MCF 10A (cell line): ENCODE measurements at regions not wholly inside any gene's neighbourhood (a gene's known extent, or its start where the extent isn't known, plus 50 kb on each side); places are given as distances from the start of the nearest gene placed in this dataset.

ENCODE experiments used
- BruUV-seq: library from RNA; stranded (reverse); fragments of 400-500 nt; replicated peaks from 2 replicates; lab custom pipeline; 2021; lab: Mats Ljungman, UMichigan
- CTCF ChIA-PET: fragments of 300-600 bp; sonication (Branson Sonifier 250); formaldehyde crosslinking; extraction: SDS; loops from one replicate; lab custom pipeline; 2021; ENCODE audit warnings: antibody characterized with exemption, inconsistent platforms; lab: Yijun Ruan, JAX
- POLR2A ChIA-PET: fragments of 300-600, 350-650 bp; sonication (Branson Sonifier 250); formaldehyde crosslinking; extraction: SDS; loops from one replicate; lab custom pipeline; 2020; ENCODE audit warnings: antibody characterized with exemption, inconsistent platforms; lab: Yijun Ruan, JAX
- DNase-seq: peaks from one replicate; pipeline ENCODE4 v3.0.0-alpha.2; 2018; ENCODE audit not compliant: unreplicated experiment
- H3K27ac Mint-ChIP-seq: one replicate; pipeline ENCODE4 v1.8.0; 2022; ENCODE audit warnings: mild to moderate bottlenecking, low read depth, mixed read lengths; ENCODE audit not compliant: unreplicated experiment
- H3K27me3 Mint-ChIP-seq: one replicate; pipeline ENCODE4 v1.8.0; 2022; ENCODE audit warnings: mixed read lengths; ENCODE audit not compliant: insufficient read depth, unreplicated experiment
- H3K36me3 Mint-ChIP-seq: one replicate; pipeline ENCODE4 v1.8.0; 2022; ENCODE audit warnings: mild to moderate bottlenecking, moderate library complexity, mixed read lengths; ENCODE audit not compliant: insufficient read depth, unreplicated experiment
- H3K4me1 Mint-ChIP-seq: one replicate; pipeline ENCODE4 v1.8.0; 2022; ENCODE audit warnings: mixed read lengths; ENCODE audit not compliant: insufficient read depth, unreplicated experiment
- H3K4me3 Mint-ChIP-seq: one replicate; pipeline ENCODE4 v1.8.0; 2022; ENCODE audit warnings: mild to moderate bottlenecking, moderate library complexity, mixed read lengths; ENCODE audit not compliant: unreplicated experiment
- H3K9me3 Mint-ChIP-seq: one replicate; pipeline ENCODE4 v1.8.0; 2022; ENCODE audit warnings: mixed read lengths; ENCODE audit not compliant: unreplicated experiment
- CTCF ChIP-seq: fragments of 200-600 bp; IDR thresholded peaks from one replicate; pipeline ENCODE4 v1.8.0; 2022; ENCODE audit warnings: antibody characterized with exemption, mild to moderate bottlenecking; ENCODE audit not compliant: unreplicated experiment
- intact Hi-C: fragments of 100-400 bp; cut with micrococcal nuclease; formaldehyde crosslinking; loops from 2 replicates; pipeline ENCODE4 v1.14.1; 2022

- ChIA-PET POLR2A (no interaction called here), CTCF (interaction anchor here (0.6 kb wide), 1 partner anchor 22 kb away, joined by 3 read pairs; no protein-coding TSS in a partner anchor)
- no peaks in the 10 kb centered on the region for H3K27me3 Mint-ChIP-seq
- BruUV-seq = no TSS peak
- no peaks in the 10 kb centered on the region for H3K36me3 Mint-ChIP-seq
- H3K9me3 Mint-ChIP-seq = no peaks in the 10 kb centered on the region
- intact Hi-C loops = no loop called here
- H3K4me1 Mint-ChIP-seq = no peaks in the 10 kb centered on the region
- no peak for TF ChIP-seq CTCF
- DNase-seq = no peak
- no peak overlapping the region for H3K27ac Mint-ChIP-seq
- no peak overlapping the region for H3K4me3 Mint-ChIP-seq
These were observed 63.0 kb downstream of the C5orf15 start for GRCh38 chr5:133905424-133905823.

GRCh38 chr5:133904641-133905040, 63.8 kb downstream of the C5orf15 start:
- intact Hi-C loops = no loop called here
- no peak for TF ChIP-seq CTCF
- no peaks in the 10 kb centered on the region for H3K27me3 Mint-ChIP-seq
- CTCF ChIA-PET = interaction anchor here (0.5 to 1.3 kb wide), 3 partner anchors 10 to 75 kb away, joined by 3 to 6 read pairs (median 3); no protein-coding TSS in a partner anchor
- no peak overlapping the region for H3K27ac Mint-ChIP-seq
- H3K4me1 Mint-ChIP-seq = no peaks in the 10 kb centered on the region
- H3K4me3 Mint-ChIP-seq = no peak overlapping the region
- no peaks in the 10 kb centered on the region for H3K9me3 Mint-ChIP-seq
- H3K36me3 Mint-ChIP-seq = no peaks in the 10 kb centered on the region
- POLR2A ChIA-PET = no interaction called here
- no peak for DNase-seq
- BruUV-seq = no TSS peak

GRCh38 chr5:133902511-133903118, 65.8 kb downstream of the C5orf15 start:
- CTCF ChIA-PET = interaction anchor here (0.5 to 0.7 kb wide), 3 partner anchors 18 to 162 kb away, joined by 3 to 4 read pairs (median 3); no protein-coding TSS in a partner anchor
- H3K36me3 Mint-ChIP-seq = no peaks in the 10 kb centered on the region
- no peaks in the 10 kb centered on the region for H3K27me3 Mint-ChIP-seq
- POLR2A ChIA-PET = interaction anchor here (0.9 to 1.2 kb wide), 2 partner anchors 9 to 67 kb away, joined by 3 read pairs; no protein-coding TSS in a partner anchor
- no peak for TF ChIP-seq CTCF
- no peaks in the 10 kb centered on the region for H3K9me3 Mint-ChIP-seq
- no peaks in the 10 kb centered on the region for H3K4me1 Mint-ChIP-seq
- intact Hi-C loops = no loop called here
- no TSS peak for BruUV-seq
- no peak overlapping the region for H3K27ac Mint-ChIP-seq
- no peak for DNase-seq
- H3K4me3 Mint-ChIP-seq = no peak overlapping the region

- H3K27me3 Mint-ChIP-seq = no peaks in the 10 kb centered on the region
- H3K4me3 Mint-ChIP-seq = no peak overlapping the region
- intact Hi-C loops = no loop called here
- no TSS peak for BruUV-seq
- no peak overlapping the region for H3K27ac Mint-ChIP-seq
- H3K36me3 Mint-ChIP-seq = no peaks in the 10 kb centered on the region
- no peak for DNase-seq
- ChIA-PET CTCF (interaction anchor here (0.7 to 1.7 kb wide), 2 partner anchors 21 to 31 kb away, joined by 5 read pairs; no protein-coding TSS in a partner anchor), POLR2A (interaction anchor here (0.5 kb wide), 1 partner anchor 11 kb away, joined by 3 read pairs; no protein-coding TSS in a partner anchor)
- TF ChIP-seq CTCF = no peak
- peaks cover 6% of the 10 kb centered on the region for H3K4me1 Mint-ChIP-seq
- no peaks in the 10 kb centered on the region for H3K9me3 Mint-ChIP-seq
These were observed 67.7 kb downstream of the C5orf15 start for GRCh38 chr5:133900534-133901270.
